ENCODE measurements at regions not wholly inside any gene's neighbourhood (a gene's known extent, or its start where the extent isn't known, plus 50 kb on each side); places are given as distances from the start of the nearest gene placed in this dataset.

DNA sequence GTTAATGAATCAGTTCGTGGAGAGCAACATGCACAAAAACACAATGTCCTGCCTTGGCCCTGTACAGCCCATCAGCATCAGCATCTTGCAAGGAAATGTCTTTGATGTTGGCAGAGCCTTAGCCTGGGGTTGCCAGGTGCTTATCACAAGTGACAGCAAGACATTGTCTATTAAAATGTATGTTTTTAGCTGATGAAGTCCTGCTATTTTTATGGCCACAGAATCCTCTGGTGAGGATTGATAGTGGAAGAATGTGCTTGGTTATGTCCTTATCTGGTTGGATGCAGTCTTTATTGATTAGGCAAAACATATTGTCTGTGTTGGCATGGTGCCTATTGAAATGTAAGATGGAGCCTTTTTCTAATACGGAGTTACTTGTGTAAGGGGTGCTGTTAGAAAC lies 1427.0 kb upstream of the MIR17HG start:
- DNase-seq (ENCODE audit: low spot score), result no peak
- intact Hi-C loops (cut with DNase I), result no loop called here
- 64% methylated on average over 2 of the region's 2 CpGs for WGBS
- H3K9me3 ChIP-seq, result no peaks in the 10 kb centered on the region
- no peak for TF ChIP-seq POLR2AphosphoS5 (IDR thresholded peaks at IDR 0.05)
- H3K4me1 ChIP-seq (replicated peaks), result no peaks in the 10 kb centered on the region
- no peaks in the 10 kb centered on the region for H3K27me3 ChIP-seq (replicated peaks; ENCODE audit: insufficient read depth)
- no peaks in the 10 kb centered on the region for H3K36me3 ChIP-seq
- H3K4me3 ChIP-seq, result no peak overlapping the region
- no peak overlapping the region for H3K27ac ChIP-seq

DNA sequence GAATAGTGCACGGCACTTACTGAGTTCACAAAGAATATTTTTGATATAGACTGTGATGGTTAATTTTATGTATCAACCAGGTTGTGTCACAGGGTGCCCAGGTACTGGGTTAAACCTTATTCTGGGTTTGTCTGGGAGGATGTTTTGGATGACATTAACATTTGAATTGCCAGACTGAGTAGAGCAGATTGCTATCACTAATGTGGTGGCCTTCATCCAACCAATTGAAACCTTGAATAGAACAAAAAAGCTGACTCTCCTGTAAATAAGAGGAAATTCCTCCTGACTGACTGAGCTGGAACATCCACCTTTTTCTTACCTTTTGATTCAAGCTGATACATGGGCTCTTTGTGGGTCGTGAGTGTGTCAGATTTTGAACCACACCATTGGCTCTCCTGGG lies 1424.4 kb upstream of the MIR17HG start:
- H3K9me3 ChIP-seq, result no peaks in the 10 kb centered on the region
- no peak for TF ChIP-seq POLR2A (IDR thresholded peaks at IDR 0.05)
- TF ChIP-seq POLR2AphosphoS5 (IDR thresholded peaks at IDR 0.05), result no peak
- TF ChIP-seq, protein P1, sequence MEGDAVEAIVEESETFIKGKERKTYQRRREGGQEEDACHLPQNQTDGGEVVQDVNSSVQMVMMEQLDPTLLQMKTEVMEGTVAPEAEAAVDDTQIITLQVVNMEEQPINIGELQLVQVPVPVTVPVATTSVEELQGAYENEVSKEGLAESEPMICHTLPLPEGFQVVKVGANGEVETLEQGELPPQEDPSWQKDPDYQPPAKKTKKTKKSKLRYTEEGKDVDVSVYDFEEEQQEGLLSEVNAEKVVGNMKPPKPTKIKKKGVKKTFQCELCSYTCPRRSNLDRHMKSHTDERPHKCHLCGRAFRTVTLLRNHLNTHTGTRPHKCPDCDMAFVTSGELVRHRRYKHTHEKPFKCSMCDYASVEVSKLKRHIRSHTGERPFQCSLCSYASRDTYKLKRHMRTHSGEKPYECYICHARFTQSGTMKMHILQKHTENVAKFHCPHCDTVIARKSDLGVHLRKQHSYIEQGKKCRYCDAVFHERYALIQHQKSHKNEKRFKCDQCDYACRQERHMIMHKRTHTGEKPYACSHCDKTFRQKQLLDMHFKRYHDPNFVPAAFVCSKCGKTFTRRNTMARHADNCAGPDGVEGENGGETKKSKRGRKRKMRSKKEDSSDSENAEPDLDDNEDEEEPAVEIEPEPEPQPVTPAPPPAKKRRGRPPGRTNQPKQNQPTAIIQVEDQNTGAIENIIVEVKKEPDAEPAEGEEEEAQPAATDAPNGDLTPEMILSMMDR (IDR thresholded peaks at IDR 0.05), result no peak
- H3K4me3 ChIP-seq, result no peak overlapping the region
- H3K4me1 ChIP-seq (replicated peaks), result no peaks in the 10 kb centered on the region
- no peak for DNase-seq (ENCODE audit: low spot score)
- H3K27me3 ChIP-seq (replicated peaks; ENCODE audit: insufficient read depth), result no peaks in the 10 kb centered on the region
- H3K27ac ChIP-seq, result no peak overlapping the region
- intact Hi-C loops (cut with DNase I), result no loop called here
- 93% methylated on average over 2 of the region's 2 CpGs for WGBS
- H3K36me3 ChIP-seq, result no peaks in the 10 kb centered on the region

DNA sequence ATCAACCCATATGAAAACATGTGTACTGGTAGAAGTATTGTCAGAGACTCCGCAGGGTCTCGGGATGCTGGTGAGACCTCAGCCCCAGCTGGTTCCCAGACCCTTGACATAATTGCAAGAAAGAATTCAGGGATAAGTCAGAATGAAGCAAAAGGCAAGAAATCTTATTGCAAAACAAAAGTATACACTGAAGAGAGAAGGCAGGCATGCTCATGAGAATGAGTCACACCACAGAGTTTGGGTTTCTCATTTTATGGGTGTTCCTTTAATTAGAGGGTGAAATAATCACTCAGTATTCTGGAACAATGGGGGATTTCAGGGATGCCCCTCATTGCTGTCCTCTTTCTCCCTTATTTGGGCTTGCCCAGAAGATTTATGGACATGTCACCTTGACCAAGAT lies 1423.8 kb upstream of the MIR17HG start:
- H3K9me3 ChIP-seq, result no peaks in the 10 kb centered on the region
- no peaks in the 10 kb centered on the region for H3K4me1 ChIP-seq (replicated peaks)
- DNase-seq (ENCODE audit: low spot score), result no peak
- no peak for TF ChIP-seq POLR2A (IDR thresholded peaks at IDR 0.05)
- TF ChIP-seq, protein P1 (IDR thresholded peaks at IDR 0.05), result no peak
- TF ChIP-seq POLR2AphosphoS5 (IDR thresholded peaks at IDR 0.05), result no peak
- intact Hi-C loops (cut with DNase I), result no loop called here
- H3K36me3 ChIP-seq, result no peaks in the 10 kb centered on the region
- H3K27ac ChIP-seq, result no peak overlapping the region
- H3K27me3 ChIP-seq (replicated peaks; ENCODE audit: insufficient read depth), result no peaks in the 10 kb centered on the region
- no peak overlapping the region for H3K4me3 ChIP-seq
- 98% methylated on average over 2 of the region's 2 CpGs for WGBS

DNA sequence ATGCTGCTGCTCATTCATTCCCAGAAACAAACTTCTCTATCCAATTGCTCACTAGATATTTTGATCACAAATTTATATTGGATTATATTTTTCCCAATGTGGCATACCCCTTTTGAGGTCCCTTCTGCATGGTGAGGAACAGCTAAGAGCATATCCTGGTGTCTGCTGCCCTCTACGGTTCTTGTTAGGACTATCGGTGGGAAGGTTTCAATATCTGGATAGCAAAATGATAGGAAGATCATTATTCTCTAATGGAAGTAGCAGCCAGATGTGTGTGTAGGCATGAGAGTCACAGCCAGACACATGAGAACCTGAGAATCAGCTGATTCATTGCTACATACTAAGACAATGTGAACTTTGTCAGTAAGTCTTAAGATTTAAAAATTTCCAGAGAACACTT lies 1422.4 kb upstream of the MIR17HG start:
- H3K27ac ChIP-seq, result no peak overlapping the region
- no peaks in the 10 kb centered on the region for H3K36me3 ChIP-seq
- no peaks in the 10 kb centered on the region for H3K4me1 ChIP-seq (replicated peaks)
- H3K27me3 ChIP-seq (replicated peaks; ENCODE audit: insufficient read depth), result no peaks in the 10 kb centered on the region
- no peak for DNase-seq (ENCODE audit: low spot score)
- 51% methylated on average over 2 of the region's 2 CpGs for WGBS
- no peaks in the 10 kb centered on the region for H3K9me3 ChIP-seq
- H3K4me3 ChIP-seq, result no peak overlapping the region
- TF ChIP-seq, protein P1 (IDR thresholded peaks at IDR 0.05), result no peak
- TF ChIP-seq POLR2A (IDR thresholded peaks at IDR 0.05), result no peak
- intact Hi-C loops (cut with DNase I), result no loop called here

DNA sequence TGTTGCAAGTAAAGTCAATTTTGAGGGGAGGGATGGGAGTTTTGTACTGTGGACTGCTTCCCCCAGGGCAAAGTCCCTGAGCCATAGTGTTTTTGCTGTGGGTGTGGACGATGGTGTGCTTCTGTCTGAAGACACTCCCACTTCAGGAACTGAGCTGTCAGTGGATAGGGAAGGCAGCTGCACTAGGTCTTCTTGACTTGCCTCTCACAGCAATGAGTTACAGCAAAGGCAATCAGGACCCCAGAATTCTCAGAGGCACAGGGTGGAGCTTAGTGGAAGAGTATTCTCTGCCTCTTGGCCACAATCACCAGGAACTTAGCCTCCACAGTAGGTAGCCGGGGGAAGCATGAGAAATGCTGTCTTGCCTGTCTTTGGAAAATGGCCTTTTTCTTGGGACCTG lies 1416.6 kb upstream of the MIR17HG start:
- H3K4me3 ChIP-seq, result no peak overlapping the region
- no peaks in the 10 kb centered on the region for H3K9me3 ChIP-seq
- H3K27me3 ChIP-seq (replicated peaks; ENCODE audit: insufficient read depth), result no peaks in the 10 kb centered on the region
- intact Hi-C loops (cut with DNase I), result no loop called here
- DNase-seq (ENCODE audit: low spot score), result no peak
- no peaks in the 10 kb centered on the region for H3K4me1 ChIP-seq (replicated peaks)
- WGBS, result 80% methylated on average over 2 of the region's 2 CpGs
- no peak overlapping the region for H3K27ac ChIP-seq
- TF ChIP-seq, protein P1 (IDR thresholded peaks at IDR 0.05), result no peak
- TF ChIP-seq POLR2AphosphoS5 (IDR thresholded peaks at IDR 0.05) (no peak), POLR2A (IDR thresholded peaks at IDR 0.05) (no peak)
- no peaks in the 10 kb centered on the region for H3K36me3 ChIP-seq

Data from prostate gland (tissue), 2 donors.